HG03460 (cell line): ENCODE measurements at regions not wholly inside any gene's neighbourhood (a gene's known extent, or its start where the extent isn't known, plus 50 kb on each side); places are given as distances from the start of the nearest gene placed in this dataset.

ENCODE experiments used
- ATAC-seq: cut with Tn5 transposase; IDR thresholded peaks from one replicate; pipeline ENCODE4 v1.9.1; 2021; ENCODE audit not compliant: unreplicated experiment

- no peak for ATAC-seq
Measured at GRCh38 chr12:24561411-24561871, 387.5 kb downstream of the BCAT1 start.

GRCh38 chr12:24560831-24561271 is 388.1 kb downstream of the BCAT1 start:
- ATAC-seq: no peak

GRCh38 chr12:24560192-24560775 is 388.6 kb downstream of the BCAT1 start:
- ATAC-seq: no peak

GRCh38 chr12:24557738-24558137 is 391.2 kb downstream of the BCAT1 start:
- ATAC-seq: no peak

- ATAC-seq: no peak
Measured at GRCh38 chr12:24555730-24556129, 393.2 kb downstream of the BCAT1 start.

GRCh38 chr12:24554612-24555295 is 394.1 kb downstream of the BCAT1 start:
- no peak for ATAC-seq

- ATAC-seq: no peak
Measured at GRCh38 chr12:24553259-24553658, 395.6 kb downstream of the BCAT1 start.

- ATAC-seq: no peak
Measured at GRCh38 chr12:24551163-24551786, 397.6 kb downstream of the BCAT1 start.

- no peak for ATAC-seq
Measured at GRCh38 chr12:24550609-24551008, 398.3 kb downstream of the BCAT1 start.

- ATAC-seq: no peak
Measured at GRCh38 chr12:24546661-24547060, 402.2 kb downstream of the BCAT1 start.

GRCh38 chr12:24546084-24546483 is 402.8 kb downstream of the BCAT1 start:
- no peak for ATAC-seq

GRCh38 chr12:24544368-24544767 is 404.5 kb downstream of the BCAT1 start:
- ATAC-seq: no peak

GRCh38 chr12:24541193-24541871 is 407.6 kb downstream of the BCAT1 start:
- ATAC-seq: no peak

- ATAC-seq: no peak
Measured at GRCh38 chr12:24539646-24540045, 409.3 kb downstream of the BCAT1 start.

GRCh38 chr12:24537083-24537860 is 411.6 kb downstream of the BCAT1 start:
- no peak for ATAC-seq

GRCh38 chr12:24535334-24536069 is 413.4 kb downstream of the BCAT1 start:
- ATAC-seq: no peak

GRCh38 chr12:24534622-24535021 is 414.3 kb downstream of the BCAT1 start:
- ATAC-seq: no peak

GRCh38 chr12:24533716-24534352 is 415.1 kb downstream of the BCAT1 start:
- ATAC-seq: no peak

- ATAC-seq: no peak
Measured at GRCh38 chr12:24530689-24531088, 418.2 kb downstream of the BCAT1 start.

GRCh38 chr12:24527102-24527501 is 421.8 kb downstream of the BCAT1 start:
- no peak for ATAC-seq
